ENCODE measurements at regions not wholly inside any gene's neighbourhood (a gene's known extent, or its start where the extent isn't known, plus 50 kb on each side); places are given as distances from the start of the nearest gene placed in this dataset.

DNA sequence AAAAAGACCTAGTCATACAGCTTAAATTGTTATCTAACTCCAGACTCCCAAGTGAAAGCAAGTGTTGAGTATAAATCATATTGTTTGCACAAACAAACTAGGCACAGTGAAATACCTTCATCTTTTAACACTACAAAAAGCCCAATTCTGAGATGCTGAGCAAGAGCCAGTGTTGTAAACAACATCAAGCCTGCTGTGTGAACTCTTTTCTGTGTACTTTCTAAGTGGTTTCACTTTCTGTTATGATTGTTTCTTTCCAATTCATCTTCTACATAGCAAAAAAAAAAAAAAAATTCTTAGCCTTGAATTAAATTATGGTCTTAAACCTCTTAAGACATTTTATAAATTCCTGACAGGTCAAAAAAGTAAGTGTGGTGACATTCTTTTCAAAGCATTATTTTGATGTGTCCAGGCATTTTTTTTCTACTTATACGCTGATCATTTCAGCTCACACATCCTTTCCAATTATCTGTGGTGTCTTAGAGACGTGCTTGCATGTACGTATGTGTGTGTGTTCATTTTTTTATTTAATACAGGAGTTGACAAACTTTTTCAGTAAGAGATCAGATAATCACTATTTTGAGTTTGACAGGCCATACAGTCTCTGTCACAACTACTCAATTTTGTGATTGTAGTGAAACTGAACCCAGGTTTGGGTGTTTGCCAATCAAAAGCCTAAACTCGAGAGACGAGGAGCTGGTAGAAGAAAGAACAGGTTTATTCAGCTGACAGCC, 556.1 kb downstream of the CDH9 start:
- TF ChIP-seq, protein P1, sequence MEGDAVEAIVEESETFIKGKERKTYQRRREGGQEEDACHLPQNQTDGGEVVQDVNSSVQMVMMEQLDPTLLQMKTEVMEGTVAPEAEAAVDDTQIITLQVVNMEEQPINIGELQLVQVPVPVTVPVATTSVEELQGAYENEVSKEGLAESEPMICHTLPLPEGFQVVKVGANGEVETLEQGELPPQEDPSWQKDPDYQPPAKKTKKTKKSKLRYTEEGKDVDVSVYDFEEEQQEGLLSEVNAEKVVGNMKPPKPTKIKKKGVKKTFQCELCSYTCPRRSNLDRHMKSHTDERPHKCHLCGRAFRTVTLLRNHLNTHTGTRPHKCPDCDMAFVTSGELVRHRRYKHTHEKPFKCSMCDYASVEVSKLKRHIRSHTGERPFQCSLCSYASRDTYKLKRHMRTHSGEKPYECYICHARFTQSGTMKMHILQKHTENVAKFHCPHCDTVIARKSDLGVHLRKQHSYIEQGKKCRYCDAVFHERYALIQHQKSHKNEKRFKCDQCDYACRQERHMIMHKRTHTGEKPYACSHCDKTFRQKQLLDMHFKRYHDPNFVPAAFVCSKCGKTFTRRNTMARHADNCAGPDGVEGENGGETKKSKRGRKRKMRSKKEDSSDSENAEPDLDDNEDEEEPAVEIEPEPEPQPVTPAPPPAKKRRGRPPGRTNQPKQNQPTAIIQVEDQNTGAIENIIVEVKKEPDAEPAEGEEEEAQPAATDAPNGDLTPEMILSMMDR (IDR thresholded peaks at IDR 0.05; ENCODE audit: low read depth, low read length), result no peak
- TF ChIP-seq, protein P2, sequence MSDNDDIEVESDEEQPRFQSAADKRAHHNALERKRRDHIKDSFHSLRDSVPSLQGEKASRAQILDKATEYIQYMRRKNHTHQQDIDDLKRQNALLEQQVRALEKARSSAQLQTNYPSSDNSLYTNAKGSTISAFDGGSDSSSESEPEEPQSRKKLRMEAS (IDR thresholded peaks at IDR 0.05; ENCODE audit: low read depth, low read length), result no peak
- no peak for TF ChIP-seq MYC (IDR thresholded peaks at IDR 0.05; ENCODE audit: low read depth, low read length)

All from NB4 (cell line).